Heart right ventricle (tissue), 16 donors: ENCODE measurements at regions not wholly inside any gene's neighbourhood (a gene's known extent, or its start where the extent isn't known, plus 50 kb on each side); places are given as distances from the start of the nearest gene placed in this dataset.

ENCODE experiments used
- ATAC-seq, 8 donors: fragments of 200-7000 bp; cut with Tn5 transposase; one replicate each; pipeline ENCODE4 v1.9.1; 2020; ENCODE audit warnings: mild to moderate bottlenecking in 8 of 8, moderate library complexity in 8 of 8, moderate number of reproducible peaks in 1 of 8
- DNase-seq, 2 donors: peaks; one replicate each; pipeline ENCODE4 v3.0.0-alpha.2; 2020
- H3K27ac ChIP-seq, 10 donors: fragments of 200-600 bp; sonication (generic) in 2 of 10; one replicate each; pipeline versions ENCODE4 v1.5.0 to v1.8.0; 2020 to 2022; ENCODE audit warnings: mild to moderate bottlenecking in 3 of 10
- H3K27me3 ChIP-seq, 7 donors: fragments of 200-600 bp; one replicate each; pipeline ENCODE4 v1.8.0; 2021 to 2022; ENCODE audit warnings: mild to moderate bottlenecking in 2 of 7
- H3K36me3 ChIP-seq, 9 donors: fragments of 200-600 bp; sonication (generic) in 1 of 9; one replicate each; pipeline versions ENCODE4 v1.5.0 to v1.8.0; 2020 to 2022; ENCODE audit warnings: mild to moderate bottlenecking in 2 of 9
- H3K4me1 ChIP-seq, 9 donors: fragments of 200-600 bp; sonication (generic) in 1 of 9; one replicate each; pipeline versions ENCODE4 v1.5.0 to v1.8.0; 2020 to 2022; ENCODE audit warnings: mild to moderate bottlenecking in 4 of 9
- H3K4me3 ChIP-seq, 10 donors: fragments of 200-600 bp; sonication (generic) in 2 of 10; one replicate each; pipeline versions ENCODE4 v1.5.0 to v1.8.0; 2020 to 2022; ENCODE audit warnings: mild to moderate bottlenecking in 7 of 10, moderate library complexity in 2 of 10
- H3K9me3 ChIP-seq, 11 donors: fragments of 200-600 bp in 10 of 11; sonication (generic) in 2 of 11; one replicate each; pipeline versions ENCODE4 v1.5.0 to v1.8.0; 2013 to 2022; ENCODE audit warnings: mild to moderate bottlenecking in 2 of 11, control low read depth in 1 of 11, moderate library complexity in 1 of 11
- WGBS, 2 donors: extraction: QIAGEN DNeasy Blood & Tissue Kit; methylation state at CpG; one replicate each; pipeline ENCODE4 v1.1.7; 2013; ENCODE audit warnings: inconsistent platforms in 1 of 2; 5-methylcytosine and 5-hydroxymethylcytosine counted together
- intact Hi-C, 10 donors: fragments of 100-400 bp; cut with DNase I; formaldehyde crosslinking; loops; one replicate each; pipeline versions ENCODE4 v1.11.1 to v1.14.2; 2022
- TF ChIP-seq, protein P1 (sequence below), 9 donors: fragments of 200-600 bp; sonication (generic) in 2 of 9; IDR thresholded peaks; one replicate each; pipeline versions ENCODE4 v1.5.0 to v1.8.0; 2021 to 2022; ENCODE audit warnings: antibody characterized with exemption in 9 of 9, mild to moderate bottlenecking in 5 of 9, moderate library complexity in 1 of 9
- donor health status: Arrhythmogenic right ventricular cardiomyopathy.
- donor health status: ischemic (EF 13 %, LVEDD 7.1; RV severe dilation, severe dysfunction).
- donor health status: healthy with polysubstance abuse.
- donor health status: DM: no; HTN: yes; CAD: no.
- donor health status: DM: no; HTN: no; CAD: no.
- donor health status: ischemic (EF 25% LVEDD 6.9; RV normal size, moderate dysfunction).
- donor health status: ischemic (EF 25% LVEDD 5.7; RV mildly dilated, moderate dysfunction).
- donor health status: healthy.
- donor health status: DM: yes; HTN: yes; CAD: no.
- donor health status: Ischemic cardiomyopathy.
- donor health status: ischemic (EF 35%, LVEDD 5.7; RV mildly dilated, moderate dysfunction).
- donor health status: nonischemic (EF 11% LVEDD 7.7; RV severe dilation, severe dysfunction).
- donor health status: DM: yes; HTN: yes; CAD: no.
- donor health status: PGD.
- donor health status: ischemic (EF 29% LVEDD 5.4; RV normal size, mild dysfunction).
- donor health status: nonischemic (EF 23%, LVEDD 6.1; RV moderate dilation, normal function).

GRCh38 chr4:125770814-125771398 is 456.2 kb downstream of the FAT4 start:
- TF ChIP-seq, protein P1, sequence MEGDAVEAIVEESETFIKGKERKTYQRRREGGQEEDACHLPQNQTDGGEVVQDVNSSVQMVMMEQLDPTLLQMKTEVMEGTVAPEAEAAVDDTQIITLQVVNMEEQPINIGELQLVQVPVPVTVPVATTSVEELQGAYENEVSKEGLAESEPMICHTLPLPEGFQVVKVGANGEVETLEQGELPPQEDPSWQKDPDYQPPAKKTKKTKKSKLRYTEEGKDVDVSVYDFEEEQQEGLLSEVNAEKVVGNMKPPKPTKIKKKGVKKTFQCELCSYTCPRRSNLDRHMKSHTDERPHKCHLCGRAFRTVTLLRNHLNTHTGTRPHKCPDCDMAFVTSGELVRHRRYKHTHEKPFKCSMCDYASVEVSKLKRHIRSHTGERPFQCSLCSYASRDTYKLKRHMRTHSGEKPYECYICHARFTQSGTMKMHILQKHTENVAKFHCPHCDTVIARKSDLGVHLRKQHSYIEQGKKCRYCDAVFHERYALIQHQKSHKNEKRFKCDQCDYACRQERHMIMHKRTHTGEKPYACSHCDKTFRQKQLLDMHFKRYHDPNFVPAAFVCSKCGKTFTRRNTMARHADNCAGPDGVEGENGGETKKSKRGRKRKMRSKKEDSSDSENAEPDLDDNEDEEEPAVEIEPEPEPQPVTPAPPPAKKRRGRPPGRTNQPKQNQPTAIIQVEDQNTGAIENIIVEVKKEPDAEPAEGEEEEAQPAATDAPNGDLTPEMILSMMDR (IDR thresholded peaks at IDR 0.05): no peak
- Histone ChIP-seq H3K4me3 (no peak overlapping the region), H3K27ac (no peak overlapping the region), H3K36me3 (no peaks in the 10 kb centered on the region), H3K27me3 (no peaks in the 10 kb centered on the region), H3K4me1 (no peaks in the 10 kb centered on the region), H3K9me3 (peaks cover 0 to 2% (median 0%) of the 10 kb centered on the region in 11 donors)
- intact Hi-C loops: no loop called here
- DNase-seq (no peak), ATAC-seq (no peak)
- WGBS, 2 donors: 77 to 81% methylated on average over 6 of the region's 6 CpGs

GRCh38 chr4:125772680-125773079 is 457.9 kb downstream of the FAT4 start:
- Histone ChIP-seq H3K4me1 (no peaks in the 10 kb centered on the region), H3K9me3 (peaks cover 0 to 11% (median 0%) of the 10 kb centered on the region in 11 donors), H3K36me3 (no peaks in the 10 kb centered on the region), H3K27me3 (no peaks in the 10 kb centered on the region), H3K27ac (no peak overlapping the region), H3K4me3 (no peak overlapping the region)
- intact Hi-C loops: no loop called here
- 92 to 97% methylated on average over 1 of the region's 1 CpG for WGBS, 2 donors
- TF ChIP-seq, protein P1 (IDR thresholded peaks at IDR 0.05): no peak
- DNase-seq (no peak), ATAC-seq (no peak)

- ATAC-seq (no peak), DNase-seq (no peak)
- H3K9me3 ChIP-seq: peaks cover 0 to 11% (median 0%) of the 10 kb centered on the region in 11 donors
- 64 to 81% methylated on average over 1 of the region's 1 CpG for WGBS, 2 donors
- TF ChIP-seq, protein P1 (IDR thresholded peaks at IDR 0.05): no peak
- H3K4me1 ChIP-seq: no peaks in the 10 kb centered on the region
- no peaks in the 10 kb centered on the region for H3K36me3 ChIP-seq
- H3K4me3 ChIP-seq: no peak overlapping the region
- no peak overlapping the region for H3K27ac ChIP-seq
- H3K27me3 ChIP-seq: no peaks in the 10 kb centered on the region
- intact Hi-C loops: no loop called here
Observed at GRCh38 chr4:125773502-125773901, 458.7 kb downstream of the FAT4 start.

DNA sequence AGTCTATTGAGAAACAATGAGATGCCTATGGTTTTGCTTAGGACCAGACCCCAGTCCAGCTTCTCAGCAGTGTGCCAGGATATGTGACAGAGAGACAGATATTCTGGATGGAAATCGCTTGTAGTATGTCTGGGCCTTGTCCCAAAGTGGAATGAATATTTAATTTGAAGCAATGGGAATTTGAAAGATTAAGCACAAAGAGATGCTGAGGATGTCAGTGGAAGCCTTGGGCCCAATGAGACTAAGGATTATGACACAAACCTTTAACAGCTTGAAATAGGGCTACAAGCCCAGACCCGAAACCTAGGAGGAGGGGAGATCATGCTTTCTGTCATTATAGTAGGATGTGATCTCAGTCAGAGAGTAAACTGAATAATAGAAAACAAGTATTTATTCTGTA is 459.2 kb downstream of the FAT4 start:
- intact Hi-C loops: no loop called here
- no peak overlapping the region for H3K4me3 ChIP-seq
- no peak for ATAC-seq
- 74 to 80% methylated on average over 2 of the region's 2 CpGs for WGBS, 2 donors
- no peaks in the 10 kb centered on the region for H3K36me3 ChIP-seq
- H3K27ac ChIP-seq: no peak overlapping the region
- peaks cover 0 to 11% (median 0%) of the 10 kb centered on the region in 11 donors for H3K9me3 ChIP-seq
- H3K4me1 ChIP-seq: no peaks in the 10 kb centered on the region
- no peaks in the 10 kb centered on the region for H3K27me3 ChIP-seq
- TF ChIP-seq, protein P1 (IDR thresholded peaks at IDR 0.05): no peak
- DNase-seq: no peak
